SJSA1 (cell line): ENCODE measurements at regions not wholly inside any gene's neighbourhood (a gene's known extent, or its start where the extent isn't known, plus 50 kb on each side); places are given as distances from the start of the nearest gene placed in this dataset.

Experiments
- DNase-seq, 2 experiments: peaks; one replicate each; pipeline ENCODE4 v3.0.0-alpha.2; 2015 to 2020; ENCODE audit warnings: low spot score in 2 of 2, low read depth in 1 of 2
- H3K27ac ChIP-seq: fragments of 250-450 bp; sonication (Bioruptor Pico); 2 replicates; pipeline ENCODE4 v1.5.1; 2020; ENCODE audit warnings: mild to moderate bottlenecking, moderate library complexity
- H3K27me3 ChIP-seq: fragments of 250-450 bp; sonication (Bioruptor Pico); replicated peaks from 2 replicates; pipeline ENCODE4 v1.5.1; 2020; ENCODE audit warnings: mild to moderate bottlenecking, moderate library complexity
- H3K36me3 ChIP-seq: fragments of 250-450 bp; sonication (Bioruptor Pico); 2 replicates; pipeline ENCODE4 v1.5.1; 2020; ENCODE audit warnings: mild to moderate bottlenecking
- H3K4me1 ChIP-seq: fragments of 250-450 bp; sonication (Bioruptor Pico); replicated peaks from 2 replicates; pipeline ENCODE4 v1.6.1; 2021; ENCODE audit warnings: mild to moderate bottlenecking
- H3K4me3 ChIP-seq: fragments of 250-450 bp; sonication (Bioruptor Pico); 2 replicates; pipeline ENCODE4 v1.5.1; 2020; ENCODE audit warnings: mild to moderate bottlenecking
- H3K9me3 ChIP-seq: fragments of 250-450 bp; sonication (Bioruptor Pico); replicated peaks from 2 replicates; pipeline ENCODE4 v1.5.1; 2020; ENCODE audit warnings: mild to moderate bottlenecking

- Histone ChIP-seq H3K9me3 (no peaks in the 10 kb centered on the region), H3K36me3 (no peaks in the 10 kb centered on the region), H3K27ac (no peak overlapping the region), H3K4me1 (no peaks in the 10 kb centered on the region), H3K27me3 (no peaks in the 10 kb centered on the region), H3K4me3 (no peak overlapping the region)
- no peak for DNase-seq
Observed at GRCh38 chr4:135338181-135338580, 1136.6 kb upstream of the PABPC4L start.

- Histone ChIP-seq H3K36me3 (no peaks in the 10 kb centered on the region), H3K27me3 (no peaks in the 10 kb centered on the region), H3K27ac (no peak overlapping the region), H3K4me3 (no peak overlapping the region), H3K9me3 (peaks cover 1% of the 10 kb centered on the region; the same call in 1 of the 2 replicates), H3K4me1 (no peaks in the 10 kb centered on the region)
- DNase-seq, result no peak
Observed at GRCh38 chr4:135325264-135325663, 1123.7 kb upstream of the PABPC4L start.

GRCh38 chr4:135319685-135320084 is 1118.1 kb upstream of the PABPC4L start:
- H3K27me3 ChIP-seq, result no peaks in the 10 kb centered on the region
- no peak overlapping the region for H3K4me3 ChIP-seq
- H3K9me3 ChIP-seq, result peaks cover 3% of the 10 kb centered on the region; the same call in 1 of the 2 replicates
- no peaks in the 10 kb centered on the region for H3K4me1 ChIP-seq
- H3K27ac ChIP-seq, result no peak overlapping the region
- no peaks in the 10 kb centered on the region for H3K36me3 ChIP-seq
- no peak for DNase-seq

- Histone ChIP-seq H3K4me3 (no peak overlapping the region), H3K27me3 (no peaks in the 10 kb centered on the region), H3K27ac (no peak overlapping the region), H3K9me3 (0 out of 2 replicates have a peak, but pooled peaks cover 3% of the 10 kb centered on the region), H3K36me3 (no peaks in the 10 kb centered on the region), H3K4me1 (no peaks in the 10 kb centered on the region)
- no peak for DNase-seq
Observed at GRCh38 chr4:135316266-135316779, 1114.7 kb upstream of the PABPC4L start.

GRCh38 chr4:135290136-135290535 is 1088.5 kb upstream of the PABPC4L start:
- H3K4me1 ChIP-seq, result no peaks in the 10 kb centered on the region
- H3K27me3 ChIP-seq, result no peaks in the 10 kb centered on the region
- H3K4me3 ChIP-seq, result no peak overlapping the region
- DNase-seq, result no peak
- peaks cover 3% of the 10 kb centered on the region; the same call in 1 of the 2 replicates for H3K9me3 ChIP-seq
- H3K27ac ChIP-seq, result no peak overlapping the region
- H3K36me3 ChIP-seq, result no peaks in the 10 kb centered on the region

GRCh38 chr4:135283934-135284333 is 1082.3 kb upstream of the PABPC4L start:
- Histone ChIP-seq H3K36me3 (no peaks in the 10 kb centered on the region), H3K4me3 (no peak overlapping the region), H3K9me3 (0 out of 2 replicates have a peak, but pooled peaks cover 3% of the 10 kb centered on the region), H3K27ac (no peak overlapping the region), H3K4me1 (no peaks in the 10 kb centered on the region), H3K27me3 (no peaks in the 10 kb centered on the region)
- no peak for DNase-seq

GRCh38 chr4:135282676-135283075 is 1081.1 kb upstream of the PABPC4L start:
- Histone ChIP-seq H3K27ac (no peak overlapping the region), H3K4me3 (no peak overlapping the region), H3K36me3 (no peaks in the 10 kb centered on the region), H3K4me1 (no peaks in the 10 kb centered on the region), H3K27me3 (no peaks in the 10 kb centered on the region), H3K9me3 (no peaks in the 10 kb centered on the region)
- DNase-seq, result no peak

GRCh38 chr4:135281230-135281629 is 1079.6 kb upstream of the PABPC4L start:
- DNase-seq, result no peak
- H3K4me1 ChIP-seq, result peaks cover 5% of the 10 kb centered on the region
- H3K27ac ChIP-seq, result no peak overlapping the region
- H3K4me3 ChIP-seq, result no peak overlapping the region
- no peaks in the 10 kb centered on the region for H3K36me3 ChIP-seq
- no peaks in the 10 kb centered on the region for H3K9me3 ChIP-seq
- H3K27me3 ChIP-seq, result no peaks in the 10 kb centered on the region

- no peaks in the 10 kb centered on the region for H3K9me3 ChIP-seq
- DNase-seq, result no peak
- H3K36me3 ChIP-seq, result no peaks in the 10 kb centered on the region
Observed at GRCh38 chr4:135277980-135278315, 1076.4 kb upstream of the PABPC4L start.

GRCh38 chr4:135277068-135277979 is 1075.7 kb upstream of the PABPC4L start:
- Histone ChIP-seq H3K9me3 (no peaks in the 10 kb centered on the region), H3K27me3 (no peaks in the 10 kb centered on the region), H3K27ac (peak overlapping the region; percentile 8; the same call in 1 of the 2 replicates), H3K4me1 (peaks cover 5% of the 10 kb centered on the region), H3K36me3 (no peaks in the 10 kb centered on the region), H3K4me3 (no peak overlapping the region)
- no peak for DNase-seq

More at GRCh38 chr4:135277980-135278315, 1076.4 kb upstream of the PABPC4L start:
- peaks cover 5% of the 10 kb centered on the region for H3K4me1 ChIP-seq
- no peaks in the 10 kb centered on the region for H3K27me3 ChIP-seq
- H3K4me3 ChIP-seq, result no peak overlapping the region
- H3K27ac ChIP-seq, result no peak overlapping the region

GRCh38 chr4:135274416-135274815 is 1072.8 kb upstream of the PABPC4L start:
- no peak overlapping the region for H3K27ac ChIP-seq
- H3K27me3 ChIP-seq, result no peaks in the 10 kb centered on the region
- DNase-seq, result no peak
- no peaks in the 10 kb centered on the region for H3K36me3 ChIP-seq
- no peak overlapping the region for H3K4me3 ChIP-seq
- no peaks in the 10 kb centered on the region for H3K9me3 ChIP-seq
- H3K4me1 ChIP-seq, result peaks cover 5% of the 10 kb centered on the region

GRCh38 chr4:135269125-135269890 is 1067.7 kb upstream of the PABPC4L start:
- no peaks in the 10 kb centered on the region for H3K27me3 ChIP-seq
- H3K27ac ChIP-seq, result no peak overlapping the region
- H3K9me3 ChIP-seq, result no peaks in the 10 kb centered on the region
- H3K36me3 ChIP-seq, result no peaks in the 10 kb centered on the region
- no peak overlapping the region for H3K4me3 ChIP-seq
- no peak for DNase-seq
- no peaks in the 10 kb centered on the region for H3K4me1 ChIP-seq

- Histone ChIP-seq H3K27ac (no peak overlapping the region), H3K36me3 (no peaks in the 10 kb centered on the region), H3K9me3 (no peaks in the 10 kb centered on the region), H3K4me1 (no peaks in the 10 kb centered on the region), H3K27me3 (no peaks in the 10 kb centered on the region), H3K4me3 (no peak overlapping the region)
- no peak for DNase-seq
Observed at GRCh38 chr4:135268369-135268768, 1066.8 kb upstream of the PABPC4L start.
